ENCODE measurements at regions not wholly inside any gene's neighbourhood (a gene's known extent, or its start where the extent isn't known, plus 50 kb on each side); places are given as distances from the start of the nearest gene placed in this dataset.

GRCh38 chr2:77831060-77831459 lies 308.9 kb upstream of the LRRTM4 start:
- no peak overlapping the region for H3K4me3 ChIP-seq (ENCODE audit: low read depth, low read length)
- no TSS peak for BruUV-seq (replicated peaks)
- H3K36me3 Mint-ChIP-seq (ENCODE audit: insufficient read depth, unreplicated experiment) = no peaks in the 10 kb centered on the region
- peaks cover 76% of the 10 kb centered on the region for H3K9me3 Mint-ChIP-seq (ENCODE audit: unreplicated experiment)
- POLR2A ChIA-PET = no interaction called here
- no peak overlapping the region for H3K4me3 Mint-ChIP-seq (ENCODE audit: unreplicated experiment)
- no peaks in the 10 kb centered on the region for H3K27me3 ChIP-seq (replicated peaks; ENCODE audit: control insufficient read depth, insufficient read depth, low read length)
- no peaks in the 10 kb centered on the region for H3K4me1 Mint-ChIP-seq (ENCODE audit: low read depth, unreplicated experiment)
- H3K27me3 Mint-ChIP-seq (ENCODE audit: insufficient read depth, unreplicated experiment) = no peaks in the 10 kb centered on the region
- no peak for DNase-seq
- no peaks in the 10 kb centered on the region for H3K36me3 ChIP-seq (ENCODE audit: control insufficient read depth, insufficient read depth, low read length)
- peaks cover 28% of the 10 kb centered on the region for H3K9me3 ChIP-seq
- CTCF ChIA-PET = no interaction called here
- H3K27ac Mint-ChIP-seq (ENCODE audit: unreplicated experiment) = no peak overlapping the region
- TF ChIP-seq, protein P1, sequence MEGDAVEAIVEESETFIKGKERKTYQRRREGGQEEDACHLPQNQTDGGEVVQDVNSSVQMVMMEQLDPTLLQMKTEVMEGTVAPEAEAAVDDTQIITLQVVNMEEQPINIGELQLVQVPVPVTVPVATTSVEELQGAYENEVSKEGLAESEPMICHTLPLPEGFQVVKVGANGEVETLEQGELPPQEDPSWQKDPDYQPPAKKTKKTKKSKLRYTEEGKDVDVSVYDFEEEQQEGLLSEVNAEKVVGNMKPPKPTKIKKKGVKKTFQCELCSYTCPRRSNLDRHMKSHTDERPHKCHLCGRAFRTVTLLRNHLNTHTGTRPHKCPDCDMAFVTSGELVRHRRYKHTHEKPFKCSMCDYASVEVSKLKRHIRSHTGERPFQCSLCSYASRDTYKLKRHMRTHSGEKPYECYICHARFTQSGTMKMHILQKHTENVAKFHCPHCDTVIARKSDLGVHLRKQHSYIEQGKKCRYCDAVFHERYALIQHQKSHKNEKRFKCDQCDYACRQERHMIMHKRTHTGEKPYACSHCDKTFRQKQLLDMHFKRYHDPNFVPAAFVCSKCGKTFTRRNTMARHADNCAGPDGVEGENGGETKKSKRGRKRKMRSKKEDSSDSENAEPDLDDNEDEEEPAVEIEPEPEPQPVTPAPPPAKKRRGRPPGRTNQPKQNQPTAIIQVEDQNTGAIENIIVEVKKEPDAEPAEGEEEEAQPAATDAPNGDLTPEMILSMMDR (IDR thresholded peaks at IDR 0.05; ENCODE audit: insufficient read depth in 1 of 2, low read depth in 1 of 2, low read length in 1 of 2, severe bottlenecking in 1 of 2, unreplicated experiment in 1 of 2) = no peak
- intact Hi-C loops (cut with micrococcal nuclease; ENCODE audit: unreplicated experiment) = no loop called here
- H3K4me1 ChIP-seq = no peaks in the 10 kb centered on the region; the same call in 1 of the 2 replicates

- Mint-ChIP-seq H3K9me3 (ENCODE audit: unreplicated experiment) (peaks cover 76% of the 10 kb centered on the region), H3K4me1 (ENCODE audit: low read depth, unreplicated experiment) (peaks cover 4% of the 10 kb centered on the region), H3K36me3 (ENCODE audit: insufficient read depth, unreplicated experiment) (peaks cover 4% of the 10 kb centered on the region), H3K27me3 (ENCODE audit: insufficient read depth, unreplicated experiment) (no peaks in the 10 kb centered on the region), H3K27ac (ENCODE audit: unreplicated experiment) (no peak overlapping the region), H3K4me3 (ENCODE audit: unreplicated experiment) (no peak overlapping the region)
- DNase-seq = no peak
- intact Hi-C loops (cut with micrococcal nuclease; ENCODE audit: unreplicated experiment) = no loop called here
- POLR2A ChIA-PET = no interaction called here
- H3K4me1 ChIP-seq = no peaks in the 10 kb centered on the region; the same call in 1 of the 2 replicates
- H3K36me3 ChIP-seq (ENCODE audit: control insufficient read depth, insufficient read depth, low read length) = no peaks in the 10 kb centered on the region
- H3K9me3 ChIP-seq = peaks cover 31% of the 10 kb centered on the region
- BruUV-seq (replicated peaks) = no TSS peak
- no peaks in the 10 kb centered on the region for H3K27me3 ChIP-seq (replicated peaks; ENCODE audit: control insufficient read depth, insufficient read depth, low read length)
- CTCF ChIA-PET = no interaction called here
- TF ChIP-seq, protein P1 (IDR thresholded peaks at IDR 0.05; ENCODE audit: insufficient read depth in 1 of 2, low read depth in 1 of 2, low read length in 1 of 2, severe bottlenecking in 1 of 2, unreplicated experiment in 1 of 2) = no peak
- H3K4me3 ChIP-seq (ENCODE audit: low read depth, low read length) = no peak overlapping the region
Measured at GRCh38 chr2:77831471-77831870, 309.3 kb upstream of the LRRTM4 start.

- no peaks in the 10 kb centered on the region; the same call in 1 of the 2 replicates for H3K4me1 ChIP-seq
- no peak overlapping the region for H3K4me3 ChIP-seq (ENCODE audit: low read depth, low read length)
- TF ChIP-seq, protein P1 (IDR thresholded peaks at IDR 0.05; ENCODE audit: insufficient read depth in 1 of 2, low read depth in 1 of 2, low read length in 1 of 2, severe bottlenecking in 1 of 2, unreplicated experiment in 1 of 2) = no peak
- DNase-seq = no peak
- no peaks in the 10 kb centered on the region for H3K36me3 ChIP-seq (ENCODE audit: control insufficient read depth, insufficient read depth, low read length)
- no peaks in the 10 kb centered on the region for H3K27me3 ChIP-seq (replicated peaks; ENCODE audit: control insufficient read depth, insufficient read depth, low read length)
- Mint-ChIP-seq H3K4me1 (ENCODE audit: low read depth, unreplicated experiment) (peaks cover 7% of the 10 kb centered on the region), H3K27ac (ENCODE audit: unreplicated experiment) (no peak overlapping the region), H3K27me3 (ENCODE audit: insufficient read depth, unreplicated experiment) (no peaks in the 10 kb centered on the region), H3K36me3 (ENCODE audit: insufficient read depth, unreplicated experiment) (peaks cover 6% of the 10 kb centered on the region), H3K4me3 (ENCODE audit: unreplicated experiment) (no peak overlapping the region), H3K9me3 (ENCODE audit: unreplicated experiment) (peaks cover 76% of the 10 kb centered on the region)
- intact Hi-C loops (cut with micrococcal nuclease; ENCODE audit: unreplicated experiment) = no loop called here
- no TSS peak for BruUV-seq (replicated peaks)
- CTCF ChIA-PET = no interaction called here
- peaks cover 31% of the 10 kb centered on the region for H3K9me3 ChIP-seq
- POLR2A ChIA-PET = no interaction called here
Measured at GRCh38 chr2:77831898-77832297, 309.7 kb upstream of the LRRTM4 start.
